Hepatocyte (in vitro differentiated cells): ENCODE measurements at regions not wholly inside any gene's neighbourhood (a gene's known extent, or its start where the extent isn't known, plus 50 kb on each side); places are given as distances from the start of the nearest gene placed in this dataset.

Source experiments
- CTCF ChIP-seq: fragments of 200-600 bp; sonication (generic); IDR thresholded peaks from 2 replicates; pipeline ENCODE4 v1.5.1; 2016; ENCODE audit warnings: antibody characterized with exemption, mild to moderate bottlenecking; ENCODE audit not compliant: poor library complexity
- EZH2 ChIP-seq: fragments of 200-600 bp; sonication (generic); IDR thresholded peaks from 2 replicates; pipeline ENCODE4 v1.6.1; 2016; ENCODE audit warnings: antibody characterized with exemption, mild to moderate bottlenecking, borderline replicate concordance

- no peak for TF ChIP-seq CTCF
- TF ChIP-seq EZH2: no peak
These were observed 422.4 kb upstream of the CADM1 start for GRCh38 chr11:115926601-115927000.
